PC-9 (cell line): ENCODE measurements at regions not wholly inside any gene's neighbourhood (a gene's known extent, or its start where the extent isn't known, plus 50 kb on each side); places are given as distances from the start of the nearest gene placed in this dataset.
A peak's percentile ranks its signal among the peaks of the same experiment; 100 is the strongest.

Experiments
- BruUV-seq: library from RNA; stranded (reverse); fragments of 400-500 nt; replicated peaks from 2 replicates; lab custom pipeline; 2021; lab: Mats Ljungman, UMichigan
- CTCF ChIA-PET: fragments of 300-600 bp; sonication (Branson Sonifier 250); formaldehyde crosslinking; loops from one replicate; lab custom pipeline; 2022; ENCODE audit warnings: antibody characterized with exemption; lab: Charles Lee
- POLR2A ChIA-PET: fragments of 300-600 bp; sonication (Branson Sonifier 250); formaldehyde crosslinking; loops from one replicate; lab custom pipeline; 2022; ENCODE audit warnings: antibody characterized with exemption; ENCODE audit not compliant: unreplicated experiment; lab: Charles Lee
- DNase-seq, 2 experiments: peaks; one replicate each; pipeline versions ENCODE4 v3.0.0 to v3.0.0-alpha.2; 2015 to 2022; ENCODE audit warnings: mixed read lengths in 1 of 2
- H2AFZ ChIP-seq: fragments of 200-600 bp; sonication (generic); 2 replicates; pipeline ENCODE4 v1.8.1; 2017; ENCODE audit warnings: antibody characterized with exemption
- H3F3A ChIP-seq: fragments of 200-600 bp; sonication (generic); 2 replicates; pipeline ENCODE4 v1.8.1; 2017; ENCODE audit warnings: antibody characterized with exemption, mild to moderate bottlenecking, low read depth; ENCODE audit not compliant: insufficient read depth
- H3K27ac ChIP-seq: fragments of 200-600 bp; sonication (generic); 2 replicates; pipeline ENCODE4 v1.6.1; 2016; ENCODE audit warnings: mixed run types
- H3K27me3 ChIP-seq: fragments of 200-600 bp; sonication (generic); 2 replicates; pipeline ENCODE4 v1.6.1; 2016; ENCODE audit warnings: low read depth, mixed run types; ENCODE audit not compliant: insufficient read depth
- H3K36me3 ChIP-seq: fragments of 200-600 bp; sonication (generic); 2 replicates; pipeline ENCODE4 v1.6.1; 2016; ENCODE audit warnings: low read depth, mixed run types
- H3K4me1 ChIP-seq: fragments of 200-600 bp; sonication (generic); replicated peaks from 2 replicates; pipeline ENCODE4 v1.6.1; 2016; ENCODE audit warnings: mixed run types; ENCODE audit not compliant: insufficient read depth
- H3K4me2 ChIP-seq: fragments of 200-600 bp; sonication (generic); 2 replicates; pipeline ENCODE4 v1.6.1; 2017; ENCODE audit warnings: mixed run types
- H3K4me3 ChIP-seq: fragments of 200-600 bp; sonication (generic); 2 replicates; pipeline ENCODE4 v1.6.1; 2016; ENCODE audit warnings: mixed run types
- H3K79me2 ChIP-seq: fragments of 200-600 bp; sonication (generic); 2 replicates; pipeline ENCODE4 v1.6.1; 2017; ENCODE audit warnings: low read depth, mixed run types
- H3K9me2 ChIP-seq: fragments of 200-600 bp; sonication (generic); 2 replicates; pipeline ENCODE4 v1.8.1; 2017; ENCODE audit warnings: mild to moderate bottlenecking; ENCODE audit not compliant: insufficient read depth
- H3K9me3 ChIP-seq: fragments of 200-600 bp; sonication (generic); 2 replicates; pipeline ENCODE4 v1.8.1; 2016; ENCODE audit warnings: low read depth; ENCODE audit not compliant: insufficient read depth
- H4K20me1 ChIP-seq: fragments of 200-600 bp; sonication (generic); 2 replicates; pipeline ENCODE4 v1.8.1; 2017; ENCODE audit not compliant: insufficient read depth
- CTCF ChIP-seq: fragments of 200-600 bp; sonication (generic); conservative IDR thresholded peaks from 2 replicates; pipeline ENCODE4 v1.6.1; 2017; ENCODE audit warnings: mixed run types, antibody characterized with exemption, mild to moderate bottlenecking, moderate library complexity
- EZH2 ChIP-seq: fragments of 200-600 bp; sonication (generic); IDR thresholded peaks from 2 replicates; pipeline ENCODE4 v1.8.0; 2017; ENCODE audit warnings: antibody characterized with exemption, low read depth
- intact Hi-C: fragments of 100-400 bp; cut with micrococcal nuclease; formaldehyde crosslinking; loops from one replicate; pipeline ENCODE4 v1.10.0; 2022; ENCODE audit not compliant: unreplicated experiment

GRCh38 chr5:125311743-125312142 lies 565.3 kb upstream of the ZNF608 start:
- no peak overlapping the region for H3K4me3 ChIP-seq
- POLR2A ChIA-PET = no interaction called here

GRCh38 chr5:125313555-125313954 lies 567.1 kb upstream of the ZNF608 start:
- H3F3A ChIP-seq = no peaks in the 10 kb centered on the region
- POLR2A ChIA-PET = no interaction called here
- CTCF ChIA-PET = no interaction called here
- no peaks in the 10 kb centered on the region for H3K79me2 ChIP-seq
- no peak overlapping the region for H3K27ac ChIP-seq
- no peak overlapping the region for H2AFZ ChIP-seq
- no TSS peak for BruUV-seq
- no peaks in the 10 kb centered on the region; the same call in 1 of the 2 replicates for H3K9me3 ChIP-seq
- intact Hi-C loops = no loop called here
- no peaks in the 10 kb centered on the region for H3K27me3 ChIP-seq
- H3K36me3 ChIP-seq = no peaks in the 10 kb centered on the region
- no peak overlapping the region for H3K4me2 ChIP-seq
- H4K20me1 ChIP-seq = no peaks in the 10 kb centered on the region
- no peak overlapping the region for H3K4me3 ChIP-seq
- no peaks in the 10 kb centered on the region for H3K9me2 ChIP-seq
- DNase-seq = no peak
- H3K4me1 ChIP-seq = no peaks in the 10 kb centered on the region
- TF ChIP-seq EZH2 (no peak), CTCF (no peak)

More at GRCh38 chr5:125311743-125312142, 565.3 kb upstream of the ZNF608 start:
- Histone ChIP-seq H3K4me1 (no peaks in the 10 kb centered on the region), H4K20me1 (no peaks in the 10 kb centered on the region), H3K9me2 (no peaks in the 10 kb centered on the region), H3F3A (no peaks in the 10 kb centered on the region), H3K4me2 (no peak overlapping the region), H3K36me3 (no peaks in the 10 kb centered on the region), H3K27me3 (no peaks in the 10 kb centered on the region), H3K79me2 (no peaks in the 10 kb centered on the region), H3K27ac (0 out of 2 replicates have a peak overlapping the region, but pooled peaks have one; percentile 24), H3K9me3 (no peaks in the 10 kb centered on the region; the same call in 1 of the 2 replicates), H2AFZ (no peak overlapping the region)
- TF ChIP-seq EZH2 = no peak
- TF ChIP-seq CTCF = no peak
- peak in 1 of 2 experiments; percentile 64 for DNase-seq
- CTCF ChIA-PET = no interaction called here
- BruUV-seq = no TSS peak
- intact Hi-C loops = no loop called here

GRCh38 chr5:125315306-125315705 lies 568.9 kb upstream of the ZNF608 start:
- Histone ChIP-seq H3K27ac (no peak overlapping the region), H4K20me1 (no peaks in the 10 kb centered on the region), H3K4me2 (no peak overlapping the region), H3K4me3 (no peak overlapping the region), H3K9me3 (no peaks in the 10 kb centered on the region; the same call in 1 of the 2 replicates), H2AFZ (no peak overlapping the region), H3K4me1 (no peaks in the 10 kb centered on the region), H3K9me2 (no peaks in the 10 kb centered on the region), H3K36me3 (no peaks in the 10 kb centered on the region), H3K27me3 (no peaks in the 10 kb centered on the region), H3K79me2 (no peaks in the 10 kb centered on the region), H3F3A (no peaks in the 10 kb centered on the region)
- no peak for DNase-seq
- BruUV-seq = no TSS peak
- intact Hi-C loops = no loop called here
- ChIA-PET POLR2A (no interaction called here), CTCF (no interaction called here)
- TF ChIP-seq CTCF (no peak), EZH2 (no peak)
